Panc1 (cell line): ENCODE measurements at regions not wholly inside any gene's neighbourhood (a gene's known extent, or its start where the extent isn't known, plus 50 kb on each side); places are given as distances from the start of the nearest gene placed in this dataset.

Source experiments
- ATAC-seq: fragments of 200-7000 bp; cut with Tn5 transposase; 2 replicates; pipeline ENCODE4 v1.9.1; 2020; ENCODE audit warnings: mild to moderate bottlenecking, moderate library complexity
- BruUV-seq: library from RNA; stranded (reverse); fragments of 400-500 nt; replicated peaks from 2 replicates; lab custom pipeline; 2021; lab: Mats Ljungman, UMichigan
- CTCF ChIA-PET: fragments of 300-600 bp; sonication (Branson Sonifier 250); formaldehyde crosslinking; loops from one replicate; lab custom pipeline; 2022; ENCODE audit warnings: antibody characterized with exemption; lab: Charles Lee
- POLR2A ChIA-PET: fragments of 300-600 bp; sonication (Branson Sonifier 250); formaldehyde crosslinking; loops from one replicate; lab custom pipeline; 2022; ENCODE audit warnings: antibody characterized with exemption; lab: Charles Lee
- DNase-seq: peaks from one replicate; pipeline ENCODE4 v3.0.0-alpha.2; 2010; ENCODE audit warnings: low read depth, low spot score
- H3K27ac ChIP-seq: 2 replicates; pipeline ENCODE4 v1.5.1; 2011; ENCODE audit warnings: mild to moderate bottlenecking, low read length, inconsistent platforms
- H3K27me3 ChIP-seq: fragments of 200-500 bp; sonication (Bioruptor generic); 2 replicates; pipeline ENCODE4 v1.6.0; 2014; ENCODE audit warnings: low read length, inconsistent platforms; ENCODE audit not compliant: control insufficient read depth, insufficient read depth
- H3K36me3 ChIP-seq: fragments of 200-500 bp; sonication (Bioruptor generic); 2 replicates; pipeline ENCODE4 v1.5.1; 2014; ENCODE audit warnings: inconsistent platforms, mild to moderate bottlenecking, low read length, moderate library complexity; ENCODE audit not compliant: control insufficient read depth, insufficient read depth
- H3K4me1 ChIP-seq: 2 replicates; pipeline ENCODE4 v1.5.1; 2011; ENCODE audit warnings: inconsistent platforms, mild to moderate bottlenecking, low read length, moderate library complexity; ENCODE audit not compliant: control insufficient read depth, insufficient read depth
- H3K4me3 ChIP-seq, 2 experiments: 2 replicates each; pipeline ENCODE4 v1.5.1; 2011 to 2012; ENCODE audit warnings: low read depth in 2 of 2, low read length in 2 of 2, mild to moderate bottlenecking in 2 of 2, inconsistent platforms in 1 of 2, moderate library complexity in 1 of 2
- H3K9me3 ChIP-seq: fragments of 200-500 bp; sonication (Bioruptor generic); 2 replicates; pipeline ENCODE4 v1.5.1; 2014; ENCODE audit warnings: low read depth, mild to moderate bottlenecking, inconsistent platforms, low read length, moderate library complexity; ENCODE audit not compliant: control insufficient read depth, insufficient read depth
- CTCF ChIP-seq: fragments of 450-650 bp; IDR thresholded peaks from 2 replicates; pipeline ENCODE4 v1.5.1; 2017; ENCODE audit warnings: mild to moderate bottlenecking
- POLR2AphosphoS5 ChIP-seq: IDR thresholded peaks from 2 replicates; pipeline ENCODE4 v1.6.1; 2012; ENCODE audit warnings: mild to moderate bottlenecking, low read depth, low read length, moderate library complexity
- SIN3A ChIP-seq: IDR thresholded peaks from 2 replicates; pipeline ENCODE4 v1.6.1; 2012; ENCODE audit warnings: low read depth, mild to moderate bottlenecking, low read length, moderate library complexity, borderline replicate concordance; ENCODE audit not compliant: insufficient read depth
- TCF7L2 ChIP-seq: IDR thresholded peaks from 2 replicates; pipeline ENCODE4 v1.6.1; 2011; ENCODE audit warnings: mild to moderate bottlenecking, low read depth, low read length, inconsistent platforms
- in situ Hi-C: cut with HindIII; loops from 2 replicates; pipeline ENCODE4 v1.10.0; 2016; ENCODE audit warnings: low sequenced_read_pairs, low pct_unique_long_range_greater_than_20kb
- intact Hi-C: fragments of 100-400 bp; cut with micrococcal nuclease; formaldehyde crosslinking; loops from one replicate; pipeline ENCODE4 v1.10.0; 2022; ENCODE audit not compliant: unreplicated experiment
- TF ChIP-seq, protein P1 (sequence below), 2 experiments: IDR thresholded peaks; 2 replicates each; pipeline ENCODE4 v1.6.1; 2011 to 2012; ENCODE audit warnings: low read depth in 2 of 2, control low read depth in 1 of 2, low read length in 1 of 2, mild to moderate bottlenecking in 1 of 2, moderate library complexity in 1 of 2; ENCODE audit not compliant: insufficient read depth in 1 of 2

- DNase-seq, result no peak
- ChIA-PET CTCF (no interaction called here), POLR2A (no interaction called here)
- no peak for TF ChIP-seq POLR2AphosphoS5
- TF ChIP-seq SIN3A, result no peak
- no peak for TF ChIP-seq CTCF
- TF ChIP-seq, protein P1, sequence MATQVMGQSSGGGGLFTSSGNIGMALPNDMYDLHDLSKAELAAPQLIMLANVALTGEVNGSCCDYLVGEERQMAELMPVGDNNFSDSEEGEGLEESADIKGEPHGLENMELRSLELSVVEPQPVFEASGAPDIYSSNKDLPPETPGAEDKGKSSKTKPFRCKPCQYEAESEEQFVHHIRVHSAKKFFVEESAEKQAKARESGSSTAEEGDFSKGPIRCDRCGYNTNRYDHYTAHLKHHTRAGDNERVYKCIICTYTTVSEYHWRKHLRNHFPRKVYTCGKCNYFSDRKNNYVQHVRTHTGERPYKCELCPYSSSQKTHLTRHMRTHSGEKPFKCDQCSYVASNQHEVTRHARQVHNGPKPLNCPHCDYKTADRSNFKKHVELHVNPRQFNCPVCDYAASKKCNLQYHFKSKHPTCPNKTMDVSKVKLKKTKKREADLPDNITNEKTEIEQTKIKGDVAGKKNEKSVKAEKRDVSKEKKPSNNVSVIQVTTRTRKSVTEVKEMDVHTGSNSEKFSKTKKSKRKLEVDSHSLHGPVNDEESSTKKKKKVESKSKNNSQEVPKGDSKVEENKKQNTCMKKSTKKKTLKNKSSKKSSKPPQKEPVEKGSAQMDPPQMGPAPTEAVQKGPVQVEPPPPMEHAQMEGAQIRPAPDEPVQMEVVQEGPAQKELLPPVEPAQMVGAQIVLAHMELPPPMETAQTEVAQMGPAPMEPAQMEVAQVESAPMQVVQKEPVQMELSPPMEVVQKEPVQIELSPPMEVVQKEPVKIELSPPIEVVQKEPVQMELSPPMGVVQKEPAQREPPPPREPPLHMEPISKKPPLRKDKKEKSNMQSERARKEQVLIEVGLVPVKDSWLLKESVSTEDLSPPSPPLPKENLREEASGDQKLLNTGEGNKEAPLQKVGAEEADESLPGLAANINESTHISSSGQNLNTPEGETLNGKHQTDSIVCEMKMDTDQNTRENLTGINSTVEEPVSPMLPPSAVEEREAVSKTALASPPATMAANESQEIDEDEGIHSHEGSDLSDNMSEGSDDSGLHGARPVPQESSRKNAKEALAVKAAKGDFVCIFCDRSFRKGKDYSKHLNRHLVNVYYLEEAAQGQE (IDR thresholded peaks at IDR 0.05; ENCODE audit: insufficient read depth in 1 of 2, low read depth in 2 of 2, low read length in 1 of 2), result no peak
- no peak for TF ChIP-seq TCF7L2
- no TSS peak for BruUV-seq
- Histone ChIP-seq H3K27me3 (no peaks in the 10 kb centered on the region), H3K36me3 (no peaks in the 10 kb centered on the region), H3K4me1 (no peaks in the 10 kb centered on the region), H3K4me3 (no peak overlapping the region), H3K27ac (no peak overlapping the region), H3K9me3 (no peaks in the 10 kb centered on the region)
- ATAC-seq, result no peak
- intact Hi-C loops (no loop called here), in situ Hi-C loops (no loop called here)
Observed at GRCh38 chr9:84500826-84501225, 160.3 kb upstream of the SLC28A3 start.

DNA sequence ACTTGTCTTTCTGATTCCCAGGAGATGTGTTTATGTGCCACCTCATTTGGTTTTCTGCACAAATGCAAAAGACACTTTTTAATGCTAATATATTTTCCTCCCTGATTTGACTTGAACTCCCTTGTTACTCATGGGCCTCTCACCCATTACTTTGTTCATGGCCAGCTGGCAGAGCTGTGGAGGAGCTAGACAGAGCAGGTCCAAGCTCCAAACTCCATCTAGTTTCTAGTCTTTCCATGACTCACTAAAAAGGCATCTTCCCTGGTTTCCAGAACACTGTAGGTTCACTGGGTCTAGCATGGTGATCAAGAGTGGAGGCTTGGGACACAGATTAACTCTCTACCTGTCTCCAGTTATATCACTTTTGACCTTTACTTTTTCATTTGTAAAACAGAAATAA lies 161.0 kb upstream of the SLC28A3 start:
- Histone ChIP-seq H3K9me3 (no peaks in the 10 kb centered on the region), H3K27ac (no peak overlapping the region), H3K36me3 (no peaks in the 10 kb centered on the region), H3K4me3 (no peak overlapping the region), H3K27me3 (no peaks in the 10 kb centered on the region), H3K4me1 (no peaks in the 10 kb centered on the region)
- intact Hi-C loops (no loop called here), in situ Hi-C loops (no loop called here)
- no TSS peak for BruUV-seq
- ChIA-PET CTCF (no interaction called here), POLR2A (no interaction called here)
- ATAC-seq (no peak), DNase-seq (no peak)
- TF ChIP-seq SIN3A, result no peak
- TF ChIP-seq, protein P1 (IDR thresholded peaks at IDR 0.05; ENCODE audit: insufficient read depth in 1 of 2, low read depth in 2 of 2, low read length in 1 of 2), result no peak
